ENCODE measurements at regions not wholly inside any gene's neighbourhood (a gene's known extent, or its start where the extent isn't known, plus 50 kb on each side); places are given as distances from the start of the nearest gene placed in this dataset.
"Not testable (repeated sequence)": the region's sequence is repeated elsewhere in the genome, so short reads cannot be mapped to it uniquely, and the experiment has no call there.

- DNase-seq = no peak
These were observed 69.5 kb upstream of the KCNAB1 start for GRCh38 chr3:156050918-156051317.

- DNase-seq = no peak
These were observed 68.7 kb upstream of the KCNAB1 start for GRCh38 chr3:156051651-156052050.

- DNase-seq = no peak
These were observed 68.3 kb upstream of the KCNAB1 start for GRCh38 chr3:156052115-156052514.

- no peak for DNase-seq
These were observed 60.4 kb upstream of the KCNAB1 start for GRCh38 chr3:156059950-156060501.

GRCh38 chr3:156068151-156068550 is 52.2 kb upstream of the KCNAB1 start:
- DNase-seq = not testable (repeated sequence)

GRCh38 chr3:156070028-156070427 is 50.4 kb upstream of the KCNAB1 start:
- no peak for DNase-seq

Measured in C1 segment of cervical spinal cord (tissue), 14 donors.